Caco-2 (cell line): ENCODE measurements at regions not wholly inside any gene's neighbourhood (a gene's known extent, or its start where the extent isn't known, plus 50 kb on each side); places are given as distances from the start of the nearest gene placed in this dataset.

ENCODE experiments used
- BruUV-seq: library from RNA; stranded (reverse); fragments of 400-500 nt; replicated peaks from 2 replicates; lab custom pipeline; 2021; lab: Mats Ljungman, UMichigan
- CTCF ChIA-PET: fragments of 300-600 bp; sonication (Branson Sonifier 250); formaldehyde crosslinking; loops from one replicate; lab custom pipeline; 2022; ENCODE audit warnings: antibody characterized with exemption; lab: Charles Lee
- POLR2A ChIA-PET: fragments of 300-600 bp; sonication (Branson Sonifier 250); formaldehyde crosslinking; loops from one replicate; lab custom pipeline; 2022; ENCODE audit warnings: antibody characterized with exemption; lab: Charles Lee
- DNase-seq, 2 experiments: peaks; one replicate each; pipeline versions ENCODE4 v3.0.0 to v3.0.0-alpha.2; 2020 to 2022
- H3K27me3 ChIP-seq: replicated peaks from 2 replicates; pipeline ENCODE4 v1.6.0; 2011; ENCODE audit warnings: low read length; ENCODE audit not compliant: control insufficient read depth, insufficient read depth
- H3K36me3 ChIP-seq: 2 replicates; pipeline ENCODE4 v1.5.1; 2011; ENCODE audit warnings: low read length; ENCODE audit not compliant: control insufficient read depth, insufficient read depth
- H3K4me1 ChIP-seq: fragments of 250-450 bp; sonication (Bioruptor Pico); 2 replicates; pipeline ENCODE4 v1.5.1; 2020; ENCODE audit warnings: mild to moderate bottlenecking
- H3K4me3 ChIP-seq: 2 replicates; pipeline ENCODE4 v1.5.1; 2011; ENCODE audit warnings: low read depth, mild to moderate bottlenecking, control low read depth, low read length
- H3K9me3 ChIP-seq: fragments of 250-450 bp; sonication (Bioruptor Pico); 2 replicates; pipeline ENCODE4 v1.5.1; 2020; ENCODE audit warnings: mild to moderate bottlenecking, moderate library complexity
- H3K27ac Mint-ChIP-seq: one replicate; pipeline ENCODE4 v1.8.0; 2022; ENCODE audit warnings: mixed read lengths; ENCODE audit not compliant: unreplicated experiment
- H3K27me3 Mint-ChIP-seq: one replicate; pipeline ENCODE4 v1.8.0; 2022; ENCODE audit warnings: mixed read lengths; ENCODE audit not compliant: insufficient read depth, unreplicated experiment
- H3K36me3 Mint-ChIP-seq: one replicate; pipeline ENCODE4 v1.8.0; 2022; ENCODE audit warnings: mild to moderate bottlenecking, mixed read lengths; ENCODE audit not compliant: insufficient read depth, unreplicated experiment
- H3K4me1 Mint-ChIP-seq: one replicate; pipeline ENCODE4 v1.8.0; 2022; ENCODE audit warnings: low read depth, mixed read lengths; ENCODE audit not compliant: unreplicated experiment
- H3K4me3 Mint-ChIP-seq: one replicate; pipeline ENCODE4 v1.8.0; 2022; ENCODE audit warnings: mild to moderate bottlenecking, moderate library complexity, mixed read lengths; ENCODE audit not compliant: unreplicated experiment
- H3K9me3 Mint-ChIP-seq: one replicate; pipeline ENCODE4 v1.8.0; 2022; ENCODE audit warnings: mixed read lengths; ENCODE audit not compliant: unreplicated experiment
- CTCF ChIP-seq, 2 experiments: fragments of 200-600 bp in 1 of 2; IDR thresholded peaks; 1 replicate in 1 of 2; 2 replicates in 1 of 2; pipeline versions ENCODE4 v1.5.1 to v1.8.0; 2011 to 2022; ENCODE audit warnings: antibody characterized with exemption in 1 of 2, control low read depth in 1 of 2, inconsistent platforms in 1 of 2, low read depth in 1 of 2, low read length in 1 of 2, mild to moderate bottlenecking in 1 of 2, moderate library complexity in 1 of 2; ENCODE audit not compliant: insufficient read depth in 1 of 2, severe bottlenecking in 1 of 2, unreplicated experiment in 1 of 2
- intact Hi-C: fragments of 100-400 bp; cut with micrococcal nuclease; formaldehyde crosslinking; loops from one replicate; pipeline ENCODE4 v1.10.0; 2022; ENCODE audit not compliant: unreplicated experiment

- Histone ChIP-seq H3K9me3 (peaks cover 6% of the 10 kb centered on the region; the same call in 1 of the 2 replicates), H3K27me3 (peaks cover 2% of the 10 kb centered on the region; the same call in 1 of the 2 replicates), H3K36me3 (no peaks in the 10 kb centered on the region), H3K4me1 (no peaks in the 10 kb centered on the region), H3K4me3 (no peak overlapping the region)
- Mint-ChIP-seq H3K4me3 (no peak overlapping the region), H3K36me3 (no peaks in the 10 kb centered on the region), H3K27me3 (peaks cover 11% of the 10 kb centered on the region), H3K4me1 (no peaks in the 10 kb centered on the region), H3K9me3 (peaks cover 26% of the 10 kb centered on the region), H3K27ac (no peak overlapping the region)
- CTCF ChIA-PET: no interaction called here
- no peak for TF ChIP-seq CTCF (IDR thresholded peaks at IDR 0.05; ENCODE audit: insufficient read depth in 1 of 2, low read depth in 1 of 2, low read length in 1 of 2, severe bottlenecking in 1 of 2, unreplicated experiment in 1 of 2)
- BruUV-seq: no TSS peak
- POLR2A ChIA-PET: no interaction called here
- DNase-seq: no peak
- intact Hi-C loops: no loop called here
These were observed 314.4 kb upstream of the MKI67 start for GRCh38 chr10:128440513-128441160.

GRCh38 chr10:128443925-128444518 lies 317.8 kb upstream of the MKI67 start:
- H3K36me3 Mint-ChIP-seq: no peaks in the 10 kb centered on the region
- H3K9me3 Mint-ChIP-seq: peaks cover 15% of the 10 kb centered on the region
- no peak overlapping the region for H3K4me3 Mint-ChIP-seq
- no peaks in the 10 kb centered on the region for H3K4me1 ChIP-seq
- BruUV-seq: no TSS peak
- H3K36me3 ChIP-seq: no peaks in the 10 kb centered on the region
- H3K4me3 ChIP-seq: no peak overlapping the region
- H3K27ac Mint-ChIP-seq: no peak overlapping the region
- ChIA-PET CTCF (no interaction called here), POLR2A (no interaction called here)
- H3K4me1 Mint-ChIP-seq: no peaks in the 10 kb centered on the region
- peaks cover 8% of the 10 kb centered on the region for H3K27me3 Mint-ChIP-seq
- peaks cover 6% of the 10 kb centered on the region for H3K9me3 ChIP-seq
- no peak for TF ChIP-seq CTCF (IDR thresholded peaks at IDR 0.05; ENCODE audit: insufficient read depth in 1 of 2, low read depth in 1 of 2, low read length in 1 of 2, severe bottlenecking in 1 of 2, unreplicated experiment in 1 of 2)
- intact Hi-C loops: no loop called here
- no peak for DNase-seq
- H3K27me3 ChIP-seq: no peaks in the 10 kb centered on the region

- TF ChIP-seq CTCF (IDR thresholded peaks at IDR 0.05; ENCODE audit: insufficient read depth in 1 of 2, low read depth in 1 of 2, low read length in 1 of 2, severe bottlenecking in 1 of 2, unreplicated experiment in 1 of 2): no peak
- H3K27ac Mint-ChIP-seq: no peak overlapping the region
- ChIA-PET CTCF (no interaction called here), POLR2A (no interaction called here)
- no peaks in the 10 kb centered on the region for H3K36me3 Mint-ChIP-seq
- intact Hi-C loops: no loop called here
- H3K9me3 ChIP-seq: no peaks in the 10 kb centered on the region; the same call in 1 of the 2 replicates
- no peak overlapping the region for H3K4me3 Mint-ChIP-seq
- H3K4me1 ChIP-seq: no peaks in the 10 kb centered on the region
- no peak overlapping the region for H3K4me3 ChIP-seq
- BruUV-seq: no TSS peak
- no peaks in the 10 kb centered on the region for H3K4me1 Mint-ChIP-seq
- peaks cover 4% of the 10 kb centered on the region for H3K27me3 Mint-ChIP-seq
- no peaks in the 10 kb centered on the region for H3K27me3 ChIP-seq
- DNase-seq: no peak
- no peaks in the 10 kb centered on the region for H3K9me3 Mint-ChIP-seq
- no peaks in the 10 kb centered on the region for H3K36me3 ChIP-seq
These were observed 322.6 kb upstream of the MKI67 start for GRCh38 chr10:128448796-128449195.
